ENCODE measurements at regions not wholly inside any gene's neighbourhood (a gene's known extent, or its start where the extent isn't known, plus 50 kb on each side); places are given as distances from the start of the nearest gene placed in this dataset.

DNA sequence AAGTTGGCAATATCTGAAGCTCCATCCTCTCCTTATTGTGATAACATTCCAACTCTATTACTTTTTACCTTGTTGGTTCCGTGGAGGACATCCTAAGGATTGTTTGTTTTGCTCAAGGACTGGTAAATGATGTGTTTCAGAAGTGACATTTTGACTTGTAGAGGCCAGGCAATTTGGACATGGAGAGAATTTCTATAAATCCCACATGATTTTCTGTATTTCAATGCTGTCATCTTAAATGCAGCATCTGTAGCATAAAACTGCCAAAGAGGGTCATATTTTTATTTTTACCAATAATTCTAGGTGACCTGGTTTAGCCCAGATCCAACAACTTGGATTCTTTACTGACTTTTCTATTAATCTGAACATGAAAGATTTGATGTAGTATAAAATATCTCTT is 328.4 kb downstream of the BMP4 start:
- H3K4me2 ChIP-seq (ENCODE audit: low read length, poor library complexity, severe bottlenecking): no peak overlapping the region
- H4K91ac ChIP-seq (ENCODE audit: low read length): no peak overlapping the region
- H3K4me1 ChIP-seq (ENCODE audit: control insufficient read depth, insufficient read depth, low read depth, low read length): no peaks in the 10 kb centered on the region
- H3K4me3 ChIP-seq (ENCODE audit: insufficient read depth in 1 of 2, low read depth in 1 of 2, low read length in 2 of 2): no peak overlapping the region
- no peak overlapping the region for H2AK5ac ChIP-seq (ENCODE audit: low read length, severe bottlenecking)
- no peak overlapping the region for H2BK15ac ChIP-seq (ENCODE audit: low read depth, poor library complexity, severe bottlenecking)
- no peak overlapping the region for H3K23ac ChIP-seq (ENCODE audit: low read length in 2 of 2)
- H2AFZ ChIP-seq (ENCODE audit: low read depth, low read length): no peak overlapping the region
- H3K18ac ChIP-seq (ENCODE audit: low read depth in 1 of 2, low read length in 2 of 2): no peak overlapping the region
- no peaks in the 10 kb centered on the region for H3K27me3 ChIP-seq (ENCODE audit: control insufficient read depth in 1 of 2, insufficient read depth in 1 of 2, low read length in 2 of 2)
- no peaks in the 10 kb centered on the region for H3K36me3 ChIP-seq (ENCODE audit: control insufficient read depth in 1 of 2, insufficient read depth in 2 of 2, low read depth in 1 of 2, low read length in 2 of 2)
- H3K4ac ChIP-seq (ENCODE audit: low read depth in 1 of 2, low read length in 2 of 2): no peak overlapping the region
- H2BK120ac ChIP-seq (ENCODE audit: low read depth, low read length): no peak overlapping the region
- no peak overlapping the region for H2BK5ac ChIP-seq (ENCODE audit: low read depth, low read length, poor library complexity, severe bottlenecking)
- H2BK12ac ChIP-seq (ENCODE audit: low read length in 2 of 2): no peak overlapping the region
- WGBS: no CpG with 5 or more reads among the region's 1 CpG
- no peak overlapping the region for H3K27ac ChIP-seq (ENCODE audit: low read length, poor library complexity, severe bottlenecking)
- no peak for DNase-seq
- H3K9me3 ChIP-seq (ENCODE audit: control insufficient read depth, low read length): no peaks in the 10 kb centered on the region
- no peak overlapping the region for H3K14ac ChIP-seq (ENCODE audit: low read length in 2 of 2)
- no peaks in the 10 kb centered on the region for H3K79me1 ChIP-seq (replicated peaks; ENCODE audit: low read length, poor library complexity, severe bottlenecking)
- no peak overlapping the region for H3K9ac ChIP-seq (ENCODE audit: low read length)
- no peak overlapping the region for H4K8ac ChIP-seq (ENCODE audit: low read length)

DNA sequence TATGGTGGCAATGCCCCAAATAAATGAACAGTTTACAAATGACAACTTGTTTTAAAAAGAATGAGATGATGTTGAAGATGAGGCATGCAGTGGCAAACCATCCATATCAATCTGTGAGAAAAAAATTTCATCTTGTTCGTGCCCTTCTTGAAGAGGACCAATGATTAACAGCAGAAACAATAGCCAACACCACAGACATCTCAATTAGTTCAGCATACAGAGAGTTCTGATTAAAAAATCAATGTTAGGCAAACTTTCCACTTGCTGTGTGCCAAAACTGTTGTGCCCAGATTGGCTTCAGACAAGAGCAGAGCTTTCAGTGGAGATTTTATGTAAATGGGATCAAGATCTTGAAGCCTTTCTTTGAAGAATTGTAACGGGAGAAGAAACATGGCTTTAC is 329.9 kb downstream of the BMP4 start:
- no peak overlapping the region for H3K14ac ChIP-seq (ENCODE audit: low read length in 2 of 2)
- no peak overlapping the region for H2BK15ac ChIP-seq (ENCODE audit: low read depth, poor library complexity, severe bottlenecking)
- H3K4ac ChIP-seq (ENCODE audit: low read depth in 1 of 2, low read length in 2 of 2): no peak overlapping the region
- H3K4me1 ChIP-seq (ENCODE audit: control insufficient read depth, insufficient read depth, low read depth, low read length): no peaks in the 10 kb centered on the region
- H2BK5ac ChIP-seq (ENCODE audit: low read depth, low read length, poor library complexity, severe bottlenecking): no peak overlapping the region
- no peak overlapping the region for H2BK120ac ChIP-seq (ENCODE audit: low read depth, low read length)
- H3K23ac ChIP-seq (ENCODE audit: low read length in 2 of 2): no peak overlapping the region
- H3K4me2 ChIP-seq (ENCODE audit: low read length, poor library complexity, severe bottlenecking): no peak overlapping the region
- no peak for DNase-seq
- H3K4me3 ChIP-seq (ENCODE audit: insufficient read depth in 1 of 2, low read depth in 1 of 2, low read length in 2 of 2): no peak overlapping the region
- no peak overlapping the region for H4K91ac ChIP-seq (ENCODE audit: low read length)
- H2AFZ ChIP-seq (ENCODE audit: low read depth, low read length): no peak overlapping the region
- no peak overlapping the region for H3K9ac ChIP-seq (ENCODE audit: low read length)
- H3K36me3 ChIP-seq (ENCODE audit: control insufficient read depth in 1 of 2, insufficient read depth in 2 of 2, low read depth in 1 of 2, low read length in 2 of 2): no peaks in the 10 kb centered on the region
- H3K79me1 ChIP-seq (replicated peaks; ENCODE audit: low read length, poor library complexity, severe bottlenecking): no peaks in the 10 kb centered on the region
- WGBS: 97% methylated on average over 2 of the region's 2 CpGs
- H2AK5ac ChIP-seq (ENCODE audit: low read length, severe bottlenecking): no peak overlapping the region
- no peaks in the 10 kb centered on the region for H3K27me3 ChIP-seq (ENCODE audit: control insufficient read depth in 1 of 2, insufficient read depth in 1 of 2, low read length in 2 of 2)
- H3K9me3 ChIP-seq (ENCODE audit: control insufficient read depth, low read length): no peaks in the 10 kb centered on the region
- H2BK12ac ChIP-seq (ENCODE audit: low read length in 2 of 2): no peak overlapping the region
- H3K27ac ChIP-seq (ENCODE audit: low read length, poor library complexity, severe bottlenecking): no peak overlapping the region
- H4K8ac ChIP-seq (ENCODE audit: low read length): no peak overlapping the region
- H3K18ac ChIP-seq (ENCODE audit: low read depth in 1 of 2, low read length in 2 of 2): no peak overlapping the region

DNA sequence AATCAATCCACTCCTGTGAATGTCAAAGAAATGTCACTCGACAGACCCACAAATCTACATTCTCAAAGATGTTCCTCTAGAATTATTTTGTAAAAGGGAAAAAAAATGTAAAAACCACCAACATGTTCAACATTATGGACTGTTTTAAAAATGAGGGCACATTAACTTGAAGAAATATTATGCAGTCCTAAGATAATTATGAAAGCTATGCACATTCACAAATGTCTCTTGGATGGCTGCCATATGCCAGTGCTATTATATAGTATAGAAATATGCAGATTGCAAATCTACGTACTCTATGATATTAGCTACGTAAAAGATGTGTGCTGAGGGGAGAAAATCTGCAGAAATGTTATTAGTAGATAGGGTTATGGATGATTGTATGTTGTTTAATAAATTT is 334.2 kb downstream of the BMP4 start:
- no peak overlapping the region for H3K4me3 ChIP-seq (ENCODE audit: insufficient read depth in 1 of 2, low read depth in 1 of 2, low read length in 2 of 2)
- H3K27ac ChIP-seq (ENCODE audit: low read length, poor library complexity, severe bottlenecking): no peak overlapping the region

DNA sequence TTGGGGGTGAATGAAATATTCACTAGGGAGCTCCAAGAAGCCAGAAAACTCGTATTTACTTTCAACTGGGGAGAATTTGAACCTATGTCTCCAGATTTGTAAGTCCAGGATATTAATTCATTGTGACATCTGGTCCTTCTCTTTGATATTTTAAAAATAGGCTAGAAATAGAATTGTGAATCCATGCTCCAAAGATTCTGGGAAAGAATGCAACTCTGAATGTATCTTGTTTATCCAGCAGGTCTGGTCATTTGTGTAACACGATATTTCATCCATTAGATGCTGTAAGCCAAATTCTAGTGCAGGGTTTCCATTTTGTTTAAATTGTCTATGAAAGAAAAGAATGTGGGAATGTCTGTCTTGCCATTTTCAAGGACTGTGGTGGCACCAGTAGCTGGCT is 334.7 kb downstream of the BMP4 start:
- Histone ChIP-seq H4K91ac (ENCODE audit: low read length) (no peak overlapping the region), H2AK5ac (ENCODE audit: low read length, severe bottlenecking) (peak overlapping the region; percentile 32)
- WGBS: 93% methylated on average over 1 of the region's 2 CpGs

More for the DNA sequence above, 334.2 kb downstream of the BMP4 start:
- Histone ChIP-seq H3K18ac (ENCODE audit: low read depth in 1 of 2, low read length in 2 of 2) (no peak overlapping the region), H3K4me1 (ENCODE audit: control insufficient read depth, insufficient read depth, low read depth, low read length) (peaks cover 9% of the 10 kb centered on the region), H3K79me1 (replicated peaks; ENCODE audit: low read length, poor library complexity, severe bottlenecking) (no peaks in the 10 kb centered on the region), H4K8ac (ENCODE audit: low read length) (no peak overlapping the region), H3K27me3 (ENCODE audit: control insufficient read depth in 1 of 2, insufficient read depth in 1 of 2, low read length in 2 of 2) (no peaks in the 10 kb centered on the region), H3K9me3 (ENCODE audit: control insufficient read depth, low read length) (no peaks in the 10 kb centered on the region), H3K23ac (ENCODE audit: low read length in 2 of 2) (no peak overlapping the region), H2BK120ac (ENCODE audit: low read depth, low read length) (no peak overlapping the region), H2AFZ (ENCODE audit: low read depth, low read length) (no peak overlapping the region), H3K14ac (ENCODE audit: low read length in 2 of 2) (no peak overlapping the region), H3K9ac (ENCODE audit: low read length) (no peak overlapping the region), H2BK12ac (ENCODE audit: low read length in 2 of 2) (no peak overlapping the region), H4K91ac (ENCODE audit: low read length) (no peak overlapping the region), H3K36me3 (ENCODE audit: control insufficient read depth in 1 of 2, insufficient read depth in 2 of 2, low read depth in 1 of 2, low read length in 2 of 2) (no peaks in the 10 kb centered on the region), H3K4me2 (ENCODE audit: low read length, poor library complexity, severe bottlenecking) (no peak overlapping the region), H3K4ac (ENCODE audit: low read depth in 1 of 2, low read length in 2 of 2) (no peak overlapping the region), H2BK5ac (ENCODE audit: low read depth, low read length, poor library complexity, severe bottlenecking) (no peak overlapping the region), H2AK5ac (ENCODE audit: low read length, severe bottlenecking) (no peak overlapping the region), H2BK15ac (ENCODE audit: low read depth, poor library complexity, severe bottlenecking) (no peak overlapping the region)
- no peak for DNase-seq
- WGBS: over 99% methylated on average over 2 of the region's 3 CpGs

More for the DNA sequence above, 334.7 kb downstream of the BMP4 start:
- Histone ChIP-seq H2BK5ac (ENCODE audit: low read depth, low read length, poor library complexity, severe bottlenecking) (no peak overlapping the region), H3K27ac (ENCODE audit: low read length, poor library complexity, severe bottlenecking) (no peak overlapping the region), H2AFZ (ENCODE audit: low read depth, low read length) (no peak overlapping the region), H2BK120ac (ENCODE audit: low read depth, low read length) (no peak overlapping the region), H3K4me3 (ENCODE audit: insufficient read depth in 1 of 2, low read depth in 1 of 2, low read length in 2 of 2) (no peak overlapping the region), H2BK15ac (ENCODE audit: low read depth, poor library complexity, severe bottlenecking) (no peak overlapping the region), H3K9me3 (ENCODE audit: control insufficient read depth, low read length) (no peaks in the 10 kb centered on the region), H4K8ac (ENCODE audit: low read length) (no peak overlapping the region), H3K4me2 (ENCODE audit: low read length, poor library complexity, severe bottlenecking) (no peak overlapping the region), H3K23ac (ENCODE audit: low read length in 2 of 2) (no peak overlapping the region), H3K18ac (ENCODE audit: low read depth in 1 of 2, low read length in 2 of 2) (no peak overlapping the region), H3K4ac (ENCODE audit: low read depth in 1 of 2, low read length in 2 of 2) (no peak overlapping the region), H3K27me3 (ENCODE audit: control insufficient read depth in 1 of 2, insufficient read depth in 1 of 2, low read length in 2 of 2) (no peaks in the 10 kb centered on the region), H2BK12ac (ENCODE audit: low read length in 2 of 2) (no peak overlapping the region), H3K36me3 (ENCODE audit: control insufficient read depth in 1 of 2, insufficient read depth in 2 of 2, low read depth in 1 of 2, low read length in 2 of 2) (no peaks in the 10 kb centered on the region), H3K4me1 (ENCODE audit: control insufficient read depth, insufficient read depth, low read depth, low read length) (peaks cover 9% of the 10 kb centered on the region), H3K79me1 (replicated peaks; ENCODE audit: low read length, poor library complexity, severe bottlenecking) (no peaks in the 10 kb centered on the region), H3K14ac (ENCODE audit: low read length in 2 of 2) (no peak overlapping the region), H3K9ac (ENCODE audit: low read length) (no peak overlapping the region)
- no peak for DNase-seq
